ENCODE measurements at regions not wholly inside any gene's neighbourhood (a gene's known extent, or its start where the extent isn't known, plus 50 kb on each side); places are given as distances from the start of the nearest gene placed in this dataset.

GRCh38 chr1:4149831-4150230, 249.8 kb upstream of the C1orf174 start:
- H4K20me1 ChIP-seq (ENCODE audit: insufficient read depth, low read length), result no peaks in the 10 kb centered on the region
- H3K27me3 Mint-ChIP-seq (ENCODE audit: low read depth, unreplicated experiment), result peaks cover 6% of the 10 kb centered on the region
- H3K27ac ChIP-seq (ENCODE audit: low read depth, low read length), result no peak overlapping the region
- no peak for DNase-seq (ENCODE audit: low read depth)
- no peak overlapping the region for H3K4me3 ChIP-seq (ENCODE audit: insufficient read depth, low read depth, low read length)
- no peaks in the 10 kb centered on the region for H3K4me1 ChIP-seq (ENCODE audit: insufficient read depth, low read length)
- FAIRE-seq, result no peak
- no peak overlapping the region for H3K9ac ChIP-seq (ENCODE audit: low read length)
- no peak overlapping the region for H3K4me2 ChIP-seq (ENCODE audit: low read length)
- H3K4me1 Mint-ChIP-seq (ENCODE audit: low read depth, unreplicated experiment), result no peaks in the 10 kb centered on the region
- H3K9me3 ChIP-seq (ENCODE audit: insufficient read depth, low read depth, low read length), result peaks cover 9% of the 10 kb centered on the region
- H3K4me3 Mint-ChIP-seq (ENCODE audit: unreplicated experiment), result no peak overlapping the region
- no peak overlapping the region for H3K27ac Mint-ChIP-seq (ENCODE audit: unreplicated experiment)
- H3K9me3 Mint-ChIP-seq (ENCODE audit: unreplicated experiment), result peaks cover 7% of the 10 kb centered on the region
- H2AFZ ChIP-seq (ENCODE audit: low read depth, low read length), result no peak overlapping the region
- TF ChIP-seq CTCF (IDR thresholded peaks at IDR 0.05; ENCODE audit: insufficient read depth, low read depth, low read length) (no peak), EZH2 (IDR thresholded peaks at IDR 0.05; ENCODE audit: insufficient read depth, low read length) (no peak)
- H3K79me2 ChIP-seq (ENCODE audit: insufficient read depth, low read length), result no peaks in the 10 kb centered on the region
- H3K27me3 ChIP-seq (ENCODE audit: insufficient read depth, low read length), result no peaks in the 10 kb centered on the region
- H3K36me3 ChIP-seq (ENCODE audit: insufficient read depth, low read length), result no peaks in the 10 kb centered on the region
- H3K36me3 Mint-ChIP-seq (ENCODE audit: low read depth, unreplicated experiment), result no peaks in the 10 kb centered on the region

- Histone ChIP-seq H3K4me1 (ENCODE audit: insufficient read depth, low read length) (no peaks in the 10 kb centered on the region), H3K9ac (ENCODE audit: low read length) (no peak overlapping the region), H4K20me1 (ENCODE audit: insufficient read depth, low read length) (no peaks in the 10 kb centered on the region), H3K9me3 (ENCODE audit: insufficient read depth, low read depth, low read length) (peaks cover 9% of the 10 kb centered on the region), H3K36me3 (ENCODE audit: insufficient read depth, low read length) (no peaks in the 10 kb centered on the region), H3K27ac (ENCODE audit: low read depth, low read length) (no peak overlapping the region), H3K4me3 (ENCODE audit: insufficient read depth, low read depth, low read length) (no peak overlapping the region), H2AFZ (ENCODE audit: low read depth, low read length) (no peak overlapping the region), H3K27me3 (ENCODE audit: insufficient read depth, low read length) (no peaks in the 10 kb centered on the region), H3K79me2 (ENCODE audit: insufficient read depth, low read length) (no peaks in the 10 kb centered on the region), H3K4me2 (ENCODE audit: low read length) (no peak overlapping the region)
- TF ChIP-seq CTCF (IDR thresholded peaks at IDR 0.05; ENCODE audit: insufficient read depth, low read depth, low read length), result no peak
- TF ChIP-seq EZH2 (IDR thresholded peaks at IDR 0.05; ENCODE audit: insufficient read depth, low read length), result no peak
- Mint-ChIP-seq H3K4me1 (ENCODE audit: low read depth, unreplicated experiment) (no peaks in the 10 kb centered on the region), H3K36me3 (ENCODE audit: low read depth, unreplicated experiment) (no peaks in the 10 kb centered on the region), H3K4me3 (ENCODE audit: unreplicated experiment) (no peak overlapping the region), H3K27me3 (ENCODE audit: low read depth, unreplicated experiment) (peaks cover 6% of the 10 kb centered on the region), H3K9me3 (ENCODE audit: unreplicated experiment) (peaks cover 7% of the 10 kb centered on the region), H3K27ac (ENCODE audit: unreplicated experiment) (no peak overlapping the region)
- DNase-seq (ENCODE audit: low read depth), result no peak
- no peak for FAIRE-seq
Observed at GRCh38 chr1:4150262-4150661, 250.2 kb upstream of the C1orf174 start.

GRCh38 chr1:4152266-4152665, 252.2 kb upstream of the C1orf174 start:
- Mint-ChIP-seq H3K27ac (ENCODE audit: unreplicated experiment) (no peak overlapping the region), H3K4me1 (ENCODE audit: low read depth, unreplicated experiment) (no peaks in the 10 kb centered on the region), H3K36me3 (ENCODE audit: low read depth, unreplicated experiment) (no peaks in the 10 kb centered on the region), H3K27me3 (ENCODE audit: low read depth, unreplicated experiment) (peaks cover 6% of the 10 kb centered on the region), H3K9me3 (ENCODE audit: unreplicated experiment) (peaks cover 7% of the 10 kb centered on the region), H3K4me3 (ENCODE audit: unreplicated experiment) (no peak overlapping the region)
- Histone ChIP-seq H3K4me2 (ENCODE audit: low read length) (no peak overlapping the region), H3K9me3 (ENCODE audit: insufficient read depth, low read depth, low read length) (peaks cover 12% of the 10 kb centered on the region), H3K4me1 (ENCODE audit: insufficient read depth, low read length) (no peaks in the 10 kb centered on the region), H3K4me3 (ENCODE audit: insufficient read depth, low read depth, low read length) (no peak overlapping the region), H3K27me3 (ENCODE audit: insufficient read depth, low read length) (no peaks in the 10 kb centered on the region), H3K9ac (ENCODE audit: low read length) (no peak overlapping the region), H3K79me2 (ENCODE audit: insufficient read depth, low read length) (no peaks in the 10 kb centered on the region), H3K36me3 (ENCODE audit: insufficient read depth, low read length) (no peaks in the 10 kb centered on the region), H4K20me1 (ENCODE audit: insufficient read depth, low read length) (no peaks in the 10 kb centered on the region), H3K27ac (ENCODE audit: low read depth, low read length) (no peak overlapping the region), H2AFZ (ENCODE audit: low read depth, low read length) (no peak overlapping the region)
- no peak for FAIRE-seq
- TF ChIP-seq CTCF (IDR thresholded peaks at IDR 0.05; ENCODE audit: insufficient read depth, low read depth, low read length) (no peak), EZH2 (IDR thresholded peaks at IDR 0.05; ENCODE audit: insufficient read depth, low read length) (no peak)
- DNase-seq (ENCODE audit: low read depth), result no peak
